GM21360 (cell line): ENCODE measurements at regions not wholly inside any gene's neighbourhood (a gene's known extent, or its start where the extent isn't known, plus 50 kb on each side); places are given as distances from the start of the nearest gene placed in this dataset.
A peak's percentile ranks its signal among the peaks of the same experiment; 100 is the strongest.

Experiments used
- ATAC-seq: cut with Tn5 transposase; IDR thresholded peaks from one replicate; pipeline ENCODE4 v1.9.1; 2021; ENCODE audit warnings: mild to moderate bottlenecking, moderate library complexity; ENCODE audit not compliant: unreplicated experiment

DNA sequence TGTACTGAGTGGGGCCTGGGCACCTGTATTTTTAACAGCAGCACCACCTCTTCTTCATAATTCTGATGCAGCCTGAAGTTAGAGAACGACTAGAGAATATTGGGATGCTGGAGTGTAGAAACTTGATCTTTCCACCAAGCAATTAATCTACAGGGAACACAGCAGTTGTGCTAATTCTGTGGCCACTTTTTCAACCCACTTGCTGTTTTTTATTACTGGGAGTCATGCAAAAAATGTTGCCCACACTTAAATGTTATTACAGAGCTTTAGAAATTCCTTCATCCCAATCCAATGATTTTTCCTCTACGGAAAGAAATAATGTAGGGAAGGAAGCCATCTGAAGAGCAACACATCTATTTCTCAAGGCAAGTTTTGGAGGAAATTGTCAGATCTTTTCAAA lies 190.9 kb upstream of the TUT7 start:
- no peak for ATAC-seq

DNA sequence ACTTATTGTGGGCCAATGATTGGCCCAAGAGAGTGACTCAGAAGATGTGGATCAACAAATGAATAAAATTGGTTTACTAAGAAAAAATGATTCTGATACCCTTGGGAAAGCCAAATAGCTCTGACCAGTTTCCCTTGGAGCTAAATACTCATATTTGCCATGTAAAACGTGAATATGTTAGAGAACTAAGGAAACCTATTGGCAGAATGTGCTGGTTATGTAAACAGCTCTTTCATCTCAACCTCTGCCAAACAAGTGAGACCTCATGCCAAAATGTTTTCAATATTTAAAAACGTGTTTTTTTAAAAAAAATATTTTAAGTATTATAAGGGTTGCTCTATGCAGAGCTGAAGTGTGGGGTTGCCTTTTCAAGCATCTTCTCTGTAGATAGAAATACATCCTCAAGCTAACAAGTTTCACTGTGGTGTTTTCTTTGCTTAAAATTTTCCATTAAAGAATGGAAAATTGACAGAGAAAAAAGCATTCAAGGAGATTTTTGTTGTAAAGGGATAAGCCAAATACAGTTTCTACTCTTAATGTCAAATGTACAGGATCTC lies 186.9 kb upstream of the TUT7 start:
- ATAC-seq: no peak

GRCh38 chr9:86535406-86535915 lies 181.3 kb upstream of the TUT7 start:
- ATAC-seq: no peak

GRCh38 chr9:86534572-86535258 lies 180.5 kb upstream of the TUT7 start:
- ATAC-seq: no peak

GRCh38 chr9:86531971-86532640 lies 177.9 kb upstream of the TUT7 start:
- ATAC-seq: no peak

- no peak for ATAC-seq
These were observed 177.2 kb upstream of the TUT7 start for GRCh38 chr9:86531273-86531970.

DNA sequence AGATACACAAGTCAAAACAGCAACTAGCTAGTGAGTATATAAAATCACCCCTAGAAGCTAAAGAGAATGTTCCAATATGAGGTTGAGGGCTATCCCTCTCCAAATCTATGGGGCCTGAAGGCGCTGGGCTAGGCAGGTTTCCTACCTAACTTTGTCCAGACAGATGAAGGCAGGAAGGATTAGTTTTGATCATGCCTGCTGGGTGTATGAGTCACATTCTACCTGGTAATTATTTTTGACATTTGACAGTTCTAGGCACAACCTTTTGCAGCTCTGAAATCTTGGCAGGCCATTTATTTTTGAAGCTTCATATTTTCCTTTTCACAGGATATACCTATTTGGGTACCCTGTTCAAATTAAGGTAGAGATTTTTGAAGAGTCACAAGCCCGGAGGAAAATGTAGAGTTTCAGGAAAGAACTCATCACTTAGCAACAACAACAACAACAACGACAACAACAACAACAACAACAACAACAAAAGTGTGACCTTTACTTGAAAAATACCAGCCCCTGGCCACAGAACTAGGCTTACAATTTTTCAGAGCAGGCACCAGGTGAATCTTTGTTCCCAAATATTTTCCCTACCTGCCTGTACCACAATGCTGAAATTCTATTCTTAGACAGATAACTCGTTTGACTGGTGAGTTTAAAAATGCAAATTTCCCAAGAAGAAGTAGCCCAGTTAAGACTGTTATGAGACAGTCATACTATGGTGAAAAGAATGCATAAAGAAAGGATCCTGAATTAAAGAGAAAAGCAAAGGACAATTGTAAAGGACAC lies 175.5 kb upstream of the TUT7 start:
- no peak for ATAC-seq

DNA sequence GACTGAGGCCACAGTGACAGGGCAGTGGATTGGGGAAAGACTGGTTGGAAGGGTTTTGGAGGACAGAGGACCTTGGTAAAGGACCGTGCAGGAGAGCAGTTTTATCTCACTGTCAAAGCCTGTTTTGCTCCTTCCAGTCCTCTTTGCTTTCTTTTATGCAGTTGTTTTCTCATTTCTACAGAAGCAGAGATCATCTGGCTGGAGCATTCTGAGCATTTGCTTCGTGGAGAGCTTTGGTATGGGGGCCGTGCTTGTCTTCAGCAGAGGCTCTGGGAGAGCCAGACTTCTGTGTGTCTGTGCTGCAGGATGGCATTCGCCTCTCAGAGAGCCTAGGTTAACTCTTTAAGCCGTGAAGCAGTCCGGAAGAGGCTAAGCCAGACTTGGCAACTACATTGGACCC lies 171.8 kb upstream of the TUT7 start:
- no peak for ATAC-seq

GRCh38 chr9:86525182-86525581 lies 171.0 kb upstream of the TUT7 start:
- ATAC-seq: no peak

DNA sequence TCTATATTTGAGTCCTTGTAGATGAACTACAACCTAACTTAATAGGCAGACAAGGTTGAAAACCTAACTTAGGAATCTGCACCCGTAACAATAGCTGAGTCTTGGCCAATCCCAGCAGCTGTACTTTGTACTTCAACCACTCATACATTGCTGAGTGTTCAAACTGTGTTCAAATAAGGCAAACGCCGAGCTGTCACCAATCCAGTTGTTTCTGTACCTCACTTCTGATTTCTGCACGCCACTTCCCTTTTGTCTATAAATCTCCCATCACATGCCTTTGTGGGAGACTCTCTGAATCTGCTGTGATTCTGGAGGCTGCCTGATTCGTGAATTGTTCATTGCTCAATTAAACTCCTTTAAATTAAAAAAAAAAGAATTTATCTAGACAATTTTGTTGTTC lies 167.8 kb upstream of the TUT7 start:
- ATAC-seq: no peak

DNA sequence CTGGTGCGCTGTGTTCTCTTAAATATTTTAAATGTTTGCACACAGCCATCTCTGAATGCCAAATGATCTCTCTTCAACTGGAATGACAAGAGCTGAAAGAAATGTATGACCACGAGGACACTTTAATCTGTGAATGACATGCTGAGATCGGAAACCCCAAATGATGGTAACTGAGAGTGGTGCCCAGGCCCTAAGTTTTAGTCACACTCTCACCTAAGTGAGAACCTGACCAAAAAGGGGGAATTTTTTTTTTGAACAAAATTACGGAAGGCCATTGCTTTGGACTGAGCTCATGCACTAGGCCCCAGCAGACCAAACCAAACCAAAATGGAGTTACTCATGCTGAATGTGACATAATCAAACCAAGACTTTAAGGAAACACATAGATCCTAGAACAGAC lies 167.1 kb upstream of the TUT7 start:
- ATAC-seq: no peak

DNA sequence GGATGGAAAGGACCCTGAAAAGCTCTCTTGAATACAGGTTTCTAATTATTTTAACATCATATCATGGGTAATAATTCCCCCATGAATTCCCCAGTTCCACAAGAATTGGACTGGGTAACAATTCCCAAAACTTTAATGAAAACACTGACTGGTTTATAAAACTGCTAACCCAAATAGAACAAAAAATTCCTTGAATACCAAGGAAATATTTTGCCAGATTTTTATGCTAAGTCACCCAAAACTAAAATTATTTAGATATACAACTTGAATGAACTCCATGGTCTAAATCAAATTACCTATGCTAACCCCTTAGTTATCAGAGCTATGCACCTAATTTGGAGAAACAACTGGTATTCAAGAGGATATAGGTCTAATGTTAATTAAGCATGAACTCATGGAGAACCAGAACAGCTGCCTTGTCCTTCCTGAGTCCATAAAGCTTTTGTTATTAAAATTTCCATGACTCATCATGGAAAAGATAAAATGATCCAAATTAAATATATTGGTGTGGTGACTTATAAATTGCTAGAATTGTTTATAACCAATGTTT lies 164.9 kb upstream of the TUT7 start:
- ATAC-seq: no peak

DNA sequence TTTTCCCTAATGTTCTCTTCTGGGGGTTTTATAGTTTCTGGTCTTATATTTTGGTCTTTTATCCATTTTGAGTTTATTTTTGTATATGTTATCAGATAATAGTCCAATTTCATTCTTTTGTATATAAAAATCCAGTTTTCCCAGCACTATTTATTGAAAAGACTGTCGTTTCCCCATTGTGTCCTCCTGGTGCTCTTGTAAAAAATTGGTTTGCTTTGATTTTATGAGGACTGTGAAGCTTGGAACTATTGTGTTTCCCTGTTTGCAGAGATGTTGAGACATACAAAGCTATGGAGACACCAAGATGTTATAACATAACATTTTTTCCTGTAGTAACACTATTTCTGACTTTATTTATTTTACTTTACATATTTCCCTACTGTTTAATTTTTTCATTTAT lies 163.3 kb upstream of the TUT7 start:
- ATAC-seq: no peak

DNA sequence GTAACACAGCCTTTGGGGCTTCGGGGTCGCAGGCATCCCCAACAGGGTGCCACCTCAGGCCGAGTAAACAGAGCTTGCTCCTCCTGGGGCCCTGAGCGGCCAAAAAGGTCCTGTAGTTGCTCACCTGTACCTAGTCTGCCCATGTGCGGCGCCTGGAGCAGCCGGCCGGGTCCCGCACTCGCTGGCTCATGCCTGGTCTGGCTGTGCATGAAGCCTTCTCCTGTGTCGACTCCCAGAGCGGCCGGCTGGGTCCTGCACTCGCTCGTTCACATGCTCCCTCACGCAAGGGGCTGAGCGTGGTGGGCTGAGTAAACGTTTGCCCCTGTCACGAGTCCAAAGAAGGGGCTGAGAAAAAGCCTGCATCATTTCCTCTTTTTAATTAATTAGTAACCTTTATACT lies 162.4 kb upstream of the TUT7 start:
- ATAC-seq: no peak

DNA sequence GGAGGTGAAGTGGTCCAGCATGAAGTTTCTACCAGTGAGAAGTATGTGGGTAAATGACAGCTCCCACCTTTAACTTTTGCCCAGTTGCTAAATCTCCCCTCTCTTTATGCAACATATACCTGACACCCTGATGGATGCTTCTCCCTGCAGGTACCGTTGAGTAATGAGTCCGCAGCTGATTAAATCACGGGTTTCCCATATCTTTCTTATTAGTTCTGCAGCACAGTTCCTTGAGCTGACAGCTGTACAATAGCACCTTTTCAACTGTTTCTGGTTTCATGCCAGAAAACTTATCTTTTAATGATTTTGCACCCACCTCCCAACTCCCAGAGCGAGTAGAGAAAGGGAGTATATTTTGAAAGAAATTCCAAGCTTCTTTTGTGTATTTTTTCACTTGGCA lies 161.0 kb upstream of the TUT7 start:
- ATAC-seq: no peak

- ATAC-seq: no peak
These were observed 159.2 kb upstream of the TUT7 start for GRCh38 chr9:86513429-86513828.

- ATAC-seq: no peak
These were observed 158.7 kb upstream of the TUT7 start for GRCh38 chr9:86512929-86513328.

- ATAC-seq: no peak
These were observed 157.6 kb upstream of the TUT7 start for GRCh38 chr9:86511614-86512360.

GRCh38 chr9:86508208-86508903 lies 154.1 kb upstream of the TUT7 start:
- ATAC-seq: peak; percentile 73
